Panc1 (cell line): ENCODE measurements at regions not wholly inside any gene's neighbourhood (a gene's known extent, or its start where the extent isn't known, plus 50 kb on each side); places are given as distances from the start of the nearest gene placed in this dataset.

Experiments
- ATAC-seq: fragments of 200-7000 bp; cut with Tn5 transposase; 2 replicates; pipeline ENCODE4 v1.9.1; 2020; ENCODE audit warnings: mild to moderate bottlenecking, moderate library complexity
- BruUV-seq: library from RNA; stranded (reverse); fragments of 400-500 nt; replicated peaks from 2 replicates; lab custom pipeline; 2021; lab: Mats Ljungman, UMichigan
- CTCF ChIA-PET: fragments of 300-600 bp; sonication (Branson Sonifier 250); formaldehyde crosslinking; loops from one replicate; lab custom pipeline; 2022; ENCODE audit warnings: antibody characterized with exemption; lab: Charles Lee
- POLR2A ChIA-PET: fragments of 300-600 bp; sonication (Branson Sonifier 250); formaldehyde crosslinking; loops from one replicate; lab custom pipeline; 2022; ENCODE audit warnings: antibody characterized with exemption; lab: Charles Lee
- DNase-seq: peaks from one replicate; pipeline ENCODE4 v3.0.0-alpha.2; 2010; ENCODE audit warnings: low read depth, low spot score
- H3K27ac ChIP-seq: 2 replicates; pipeline ENCODE4 v1.5.1; 2011; ENCODE audit warnings: mild to moderate bottlenecking, low read length, inconsistent platforms
- H3K27me3 ChIP-seq: fragments of 200-500 bp; sonication (Bioruptor generic); 2 replicates; pipeline ENCODE4 v1.6.0; 2014; ENCODE audit warnings: low read length, inconsistent platforms; ENCODE audit not compliant: control insufficient read depth, insufficient read depth
- H3K36me3 ChIP-seq: fragments of 200-500 bp; sonication (Bioruptor generic); 2 replicates; pipeline ENCODE4 v1.5.1; 2014; ENCODE audit warnings: inconsistent platforms, mild to moderate bottlenecking, low read length, moderate library complexity; ENCODE audit not compliant: control insufficient read depth, insufficient read depth
- H3K4me1 ChIP-seq: 2 replicates; pipeline ENCODE4 v1.5.1; 2011; ENCODE audit warnings: inconsistent platforms, mild to moderate bottlenecking, low read length, moderate library complexity; ENCODE audit not compliant: control insufficient read depth, insufficient read depth
- H3K4me3 ChIP-seq, 2 experiments: 2 replicates each; pipeline ENCODE4 v1.5.1; 2011 to 2012; ENCODE audit warnings: low read depth in 2 of 2, low read length in 2 of 2, mild to moderate bottlenecking in 2 of 2, inconsistent platforms in 1 of 2, moderate library complexity in 1 of 2
- H3K9me3 ChIP-seq: fragments of 200-500 bp; sonication (Bioruptor generic); 2 replicates; pipeline ENCODE4 v1.5.1; 2014; ENCODE audit warnings: low read depth, mild to moderate bottlenecking, inconsistent platforms, low read length, moderate library complexity; ENCODE audit not compliant: control insufficient read depth, insufficient read depth
- POLR2AphosphoS5 ChIP-seq: IDR thresholded peaks from 2 replicates; pipeline ENCODE4 v1.6.1; 2012; ENCODE audit warnings: mild to moderate bottlenecking, low read depth, low read length, moderate library complexity
- SIN3A ChIP-seq: IDR thresholded peaks from 2 replicates; pipeline ENCODE4 v1.6.1; 2012; ENCODE audit warnings: low read depth, mild to moderate bottlenecking, low read length, moderate library complexity, borderline replicate concordance; ENCODE audit not compliant: insufficient read depth
- TCF7L2 ChIP-seq: IDR thresholded peaks from 2 replicates; pipeline ENCODE4 v1.6.1; 2011; ENCODE audit warnings: mild to moderate bottlenecking, low read depth, low read length, inconsistent platforms
- in situ Hi-C: cut with HindIII; loops from 2 replicates; pipeline ENCODE4 v1.10.0; 2016; ENCODE audit warnings: low sequenced_read_pairs, low pct_unique_long_range_greater_than_20kb
- intact Hi-C: fragments of 100-400 bp; cut with micrococcal nuclease; formaldehyde crosslinking; loops from one replicate; pipeline ENCODE4 v1.10.0; 2022; ENCODE audit not compliant: unreplicated experiment
- TF ChIP-seq, protein P1 (sequence below): fragments of 450-650 bp; IDR thresholded peaks from 2 replicates; pipeline ENCODE4 v1.5.1; 2017; ENCODE audit warnings: mild to moderate bottlenecking
- TF ChIP-seq, protein P2 (sequence below), 2 experiments: IDR thresholded peaks; 2 replicates each; pipeline ENCODE4 v1.6.1; 2011 to 2012; ENCODE audit warnings: low read depth in 2 of 2, control low read depth in 1 of 2, low read length in 1 of 2, mild to moderate bottlenecking in 1 of 2, moderate library complexity in 1 of 2; ENCODE audit not compliant: insufficient read depth in 1 of 2

DNA sequence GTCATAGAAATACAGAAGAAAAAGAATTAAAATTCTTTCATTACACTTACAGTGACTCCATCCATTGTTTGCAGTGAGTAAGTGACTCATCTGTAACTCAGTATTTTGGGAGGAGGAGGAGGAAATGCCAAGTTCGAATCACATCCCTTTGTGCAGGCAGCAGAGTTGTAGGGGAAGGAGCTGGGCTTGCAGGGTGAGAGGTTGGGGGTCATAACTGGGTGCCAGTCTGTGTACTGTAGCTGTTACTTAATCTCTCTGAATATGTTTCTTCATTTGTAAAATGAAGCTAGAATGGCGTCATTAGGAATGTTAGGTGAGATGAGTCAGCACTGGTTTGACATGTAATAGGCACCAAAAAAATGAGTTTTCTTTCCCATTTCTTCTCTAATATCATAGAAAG, 235.7 kb upstream of the ADAMTSL1 start:
- ChIA-PET CTCF (no interaction called here), POLR2A (no interaction called here)
- no TSS peak for BruUV-seq
- peak; percentile 45 for DNase-seq
- in situ Hi-C loops (no loop called here), intact Hi-C loops (no loop called here)
- Histone ChIP-seq H3K27ac (no peak overlapping the region), H3K9me3 (no peaks in the 10 kb centered on the region), H3K36me3 (no peaks in the 10 kb centered on the region), H3K27me3 (no peaks in the 10 kb centered on the region), H3K4me3 (no peak overlapping the region), H3K4me1 (no peaks in the 10 kb centered on the region)
- no peak for TF ChIP-seq POLR2AphosphoS5
- TF ChIP-seq, protein P1, sequence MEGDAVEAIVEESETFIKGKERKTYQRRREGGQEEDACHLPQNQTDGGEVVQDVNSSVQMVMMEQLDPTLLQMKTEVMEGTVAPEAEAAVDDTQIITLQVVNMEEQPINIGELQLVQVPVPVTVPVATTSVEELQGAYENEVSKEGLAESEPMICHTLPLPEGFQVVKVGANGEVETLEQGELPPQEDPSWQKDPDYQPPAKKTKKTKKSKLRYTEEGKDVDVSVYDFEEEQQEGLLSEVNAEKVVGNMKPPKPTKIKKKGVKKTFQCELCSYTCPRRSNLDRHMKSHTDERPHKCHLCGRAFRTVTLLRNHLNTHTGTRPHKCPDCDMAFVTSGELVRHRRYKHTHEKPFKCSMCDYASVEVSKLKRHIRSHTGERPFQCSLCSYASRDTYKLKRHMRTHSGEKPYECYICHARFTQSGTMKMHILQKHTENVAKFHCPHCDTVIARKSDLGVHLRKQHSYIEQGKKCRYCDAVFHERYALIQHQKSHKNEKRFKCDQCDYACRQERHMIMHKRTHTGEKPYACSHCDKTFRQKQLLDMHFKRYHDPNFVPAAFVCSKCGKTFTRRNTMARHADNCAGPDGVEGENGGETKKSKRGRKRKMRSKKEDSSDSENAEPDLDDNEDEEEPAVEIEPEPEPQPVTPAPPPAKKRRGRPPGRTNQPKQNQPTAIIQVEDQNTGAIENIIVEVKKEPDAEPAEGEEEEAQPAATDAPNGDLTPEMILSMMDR, result no peak
- TF ChIP-seq, protein P2, sequence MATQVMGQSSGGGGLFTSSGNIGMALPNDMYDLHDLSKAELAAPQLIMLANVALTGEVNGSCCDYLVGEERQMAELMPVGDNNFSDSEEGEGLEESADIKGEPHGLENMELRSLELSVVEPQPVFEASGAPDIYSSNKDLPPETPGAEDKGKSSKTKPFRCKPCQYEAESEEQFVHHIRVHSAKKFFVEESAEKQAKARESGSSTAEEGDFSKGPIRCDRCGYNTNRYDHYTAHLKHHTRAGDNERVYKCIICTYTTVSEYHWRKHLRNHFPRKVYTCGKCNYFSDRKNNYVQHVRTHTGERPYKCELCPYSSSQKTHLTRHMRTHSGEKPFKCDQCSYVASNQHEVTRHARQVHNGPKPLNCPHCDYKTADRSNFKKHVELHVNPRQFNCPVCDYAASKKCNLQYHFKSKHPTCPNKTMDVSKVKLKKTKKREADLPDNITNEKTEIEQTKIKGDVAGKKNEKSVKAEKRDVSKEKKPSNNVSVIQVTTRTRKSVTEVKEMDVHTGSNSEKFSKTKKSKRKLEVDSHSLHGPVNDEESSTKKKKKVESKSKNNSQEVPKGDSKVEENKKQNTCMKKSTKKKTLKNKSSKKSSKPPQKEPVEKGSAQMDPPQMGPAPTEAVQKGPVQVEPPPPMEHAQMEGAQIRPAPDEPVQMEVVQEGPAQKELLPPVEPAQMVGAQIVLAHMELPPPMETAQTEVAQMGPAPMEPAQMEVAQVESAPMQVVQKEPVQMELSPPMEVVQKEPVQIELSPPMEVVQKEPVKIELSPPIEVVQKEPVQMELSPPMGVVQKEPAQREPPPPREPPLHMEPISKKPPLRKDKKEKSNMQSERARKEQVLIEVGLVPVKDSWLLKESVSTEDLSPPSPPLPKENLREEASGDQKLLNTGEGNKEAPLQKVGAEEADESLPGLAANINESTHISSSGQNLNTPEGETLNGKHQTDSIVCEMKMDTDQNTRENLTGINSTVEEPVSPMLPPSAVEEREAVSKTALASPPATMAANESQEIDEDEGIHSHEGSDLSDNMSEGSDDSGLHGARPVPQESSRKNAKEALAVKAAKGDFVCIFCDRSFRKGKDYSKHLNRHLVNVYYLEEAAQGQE (IDR thresholded peaks at IDR 0.05; ENCODE audit: insufficient read depth in 1 of 2, low read depth in 2 of 2, low read length in 1 of 2), result no peak
- no peak for ATAC-seq

DNA sequence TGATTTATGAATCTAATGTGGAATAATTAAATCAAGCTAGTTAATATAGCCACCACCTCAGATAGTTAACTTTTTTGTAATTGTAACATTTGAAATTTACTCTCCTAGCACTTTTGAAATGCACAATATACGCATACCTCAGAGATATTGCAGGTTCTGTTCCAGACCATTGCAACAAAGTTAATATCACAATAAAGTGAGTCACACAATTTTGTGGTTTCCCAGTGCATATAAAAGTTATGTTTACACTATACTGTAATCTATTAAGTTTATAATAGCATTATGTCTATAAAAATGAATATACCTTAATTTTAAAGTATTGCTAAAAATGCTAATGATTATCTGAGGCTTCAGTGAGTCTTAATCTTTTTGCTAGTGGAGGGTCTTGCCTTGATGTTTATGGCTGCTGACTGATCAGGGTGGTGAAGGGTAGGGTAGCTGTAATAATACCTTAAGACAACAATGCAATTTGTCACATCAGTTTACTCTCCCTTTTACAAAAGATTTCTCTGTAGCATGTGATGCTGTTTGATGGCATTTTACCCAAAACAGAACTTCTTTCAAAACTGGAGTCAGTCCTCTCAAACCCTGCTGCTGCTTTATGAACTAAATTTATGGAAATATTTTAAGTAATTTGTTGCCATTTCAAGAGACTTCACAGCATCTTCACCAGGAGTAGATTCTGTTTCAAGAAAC, 235.1 kb upstream of the ADAMTSL1 start:
- Histone ChIP-seq H3K27me3 (no peaks in the 10 kb centered on the region), H3K36me3 (no peaks in the 10 kb centered on the region), H3K4me3 (no peak overlapping the region), H3K4me1 (no peaks in the 10 kb centered on the region), H3K9me3 (no peaks in the 10 kb centered on the region), H3K27ac (no peak overlapping the region)
- DNase-seq (no peak), ATAC-seq (no peak)
- intact Hi-C loops (no loop called here), in situ Hi-C loops (no loop called here)
- BruUV-seq, result no TSS peak
- TF ChIP-seq TCF7L2 (no peak), SIN3A (no peak), POLR2AphosphoS5 (no peak)
- TF ChIP-seq, protein P2 (IDR thresholded peaks at IDR 0.05; ENCODE audit: insufficient read depth in 1 of 2, low read depth in 2 of 2, low read length in 1 of 2), result no peak
- TF ChIP-seq, protein P1, result no peak
- ChIA-PET POLR2A (no interaction called here), CTCF (no interaction called here)
